H1 (cell line): ENCODE measurements at regions not wholly inside any gene's neighbourhood (a gene's known extent, or its start where the extent isn't known, plus 50 kb on each side); places are given as distances from the start of the nearest gene placed in this dataset.

Experiments
- EGR1 ChIP-seq: IDR thresholded peaks from 2 replicates; pipeline ENCODE4 v1.6.1; 2011; ENCODE audit warnings: low read depth, low read length, borderline replicate concordance
- KDM4A ChIP-seq: IDR thresholded peaks from one replicate; pipeline ENCODE4 v1.7.1; 2012; ENCODE audit warnings: low read depth, mild to moderate bottlenecking, moderate library complexity, low read length, inconsistent platforms; ENCODE audit not compliant: severe bottlenecking
- POLR2AphosphoS5 ChIP-seq: IDR thresholded peaks from 2 replicates; pipeline ENCODE4 v1.6.1; 2011; ENCODE audit warnings: low read depth, low read length
- SIX5 ChIP-seq: IDR thresholded peaks from 2 replicates; pipeline ENCODE4 v1.6.1; 2011; ENCODE audit warnings: mild to moderate bottlenecking, low read depth, low read length

DNA sequence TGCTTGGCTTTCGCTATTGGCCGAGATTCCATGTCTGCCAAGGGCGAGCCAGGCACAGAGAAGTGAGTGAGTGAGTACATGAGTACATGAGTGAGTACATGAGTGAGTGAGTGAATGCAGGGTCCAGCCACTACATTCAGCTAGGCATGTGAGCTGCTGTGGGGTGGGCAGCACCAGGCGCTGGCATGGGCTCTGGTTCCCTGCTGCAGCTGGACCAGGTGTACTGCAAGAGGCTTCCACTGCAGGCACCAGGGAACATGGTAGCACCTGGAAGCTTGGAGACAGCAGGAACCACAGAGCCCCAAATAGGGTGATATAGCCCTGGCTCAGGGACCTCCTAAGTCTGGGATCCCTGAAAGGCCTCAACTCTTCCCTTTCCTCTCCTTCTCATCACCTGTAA is 330.2 kb downstream of the USP25 start (continued):
- no peak for TF ChIP-seq POLR2AphosphoS5
- no peak for TF ChIP-seq KDM4A
- TF ChIP-seq EGR1 = no peak
- TF ChIP-seq SIX5 = no peak
